NCI-H1694 treated with DMSO at 0.1 percent for 48 hours (cell line): ENCODE measurements at regions not wholly inside any gene's neighbourhood (a gene's known extent, or its start where the extent isn't known, plus 50 kb on each side); places are given as distances from the start of the nearest gene placed in this dataset.
A peak's percentile ranks its signal among the peaks of the same experiment; 100 is the strongest.

ENCODE experiments used
- DNase-seq: peaks from one replicate; lab custom pipeline; 2025; lab: John Stamatoyannopoulos, UW

GRCh38 chr7:4612939-4613841 lies 68.9 kb upstream of the FOXK1 start:
- DNase-seq: no peak

GRCh38 chr7:4613846-4614548 lies 68.1 kb upstream of the FOXK1 start:
- no peak for DNase-seq

GRCh38 chr7:4616116-4616515 lies 66.0 kb upstream of the FOXK1 start:
- DNase-seq: no peak

GRCh38 chr7:4621396-4621795 lies 60.7 kb upstream of the FOXK1 start:
- no peak for DNase-seq

GRCh38 chr7:4626318-4626845 lies 55.7 kb upstream of the FOXK1 start:
- no peak for DNase-seq

GRCh38 chr7:4629287-4629895 lies 52.7 kb upstream of the FOXK1 start:
- no peak for DNase-seq

- peak; percentile 78 for DNase-seq
Measured at GRCh38 chr7:4631380-4632179, 50.5 kb upstream of the FOXK1 start.
